ENCODE measurements at regions not wholly inside any gene's neighbourhood (a gene's known extent, or its start where the extent isn't known, plus 50 kb on each side); places are given as distances from the start of the nearest gene placed in this dataset.

- no peak for DNase-seq (ENCODE audit: low read depth in 2 of 2)
Observed at GRCh38 chr11:134532131-134532920, 120.3 kb upstream of the B3GAT1 start.

- DNase-seq (ENCODE audit: low read depth in 2 of 2) = no peak
Observed at GRCh38 chr11:134531327-134532130, 119.5 kb upstream of the B3GAT1 start.

- DNase-seq (ENCODE audit: low read depth in 2 of 2) = no peak
Observed at GRCh38 chr11:134530636-134531326, 118.7 kb upstream of the B3GAT1 start.

GRCh38 chr11:134529212-134530096 is 117.4 kb upstream of the B3GAT1 start:
- DNase-seq (ENCODE audit: low read depth in 2 of 2) = no peak

DNA sequence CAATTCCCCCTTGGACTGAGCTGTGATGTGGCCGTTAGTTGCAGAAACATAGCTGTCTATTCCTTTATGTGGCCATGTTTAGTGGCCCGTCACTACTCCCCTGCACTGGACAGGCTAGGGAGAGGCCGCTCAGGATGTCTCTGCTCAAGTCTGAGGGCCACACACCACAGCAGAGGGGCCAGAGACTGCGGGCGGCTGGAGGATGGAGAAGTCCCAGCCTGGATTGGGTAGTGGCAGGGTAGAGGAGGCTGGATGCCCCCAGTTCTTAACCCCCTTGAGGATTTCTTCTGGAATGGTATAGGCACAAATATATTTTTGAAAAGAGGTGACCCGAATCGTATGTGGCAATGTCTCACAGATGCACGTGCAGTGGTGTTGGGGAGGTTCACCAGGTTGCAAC is 116.4 kb upstream of the B3GAT1 start:
- DNase-seq (ENCODE audit: low read depth in 2 of 2) = no peak

GRCh38 chr11:134527382-134528243 is 115.6 kb upstream of the B3GAT1 start:
- DNase-seq (ENCODE audit: low read depth in 2 of 2) = no peak

GRCh38 chr11:134524896-134525845 is 113.1 kb upstream of the B3GAT1 start:
- DNase-seq (ENCODE audit: low read depth in 2 of 2) = no peak

DNA sequence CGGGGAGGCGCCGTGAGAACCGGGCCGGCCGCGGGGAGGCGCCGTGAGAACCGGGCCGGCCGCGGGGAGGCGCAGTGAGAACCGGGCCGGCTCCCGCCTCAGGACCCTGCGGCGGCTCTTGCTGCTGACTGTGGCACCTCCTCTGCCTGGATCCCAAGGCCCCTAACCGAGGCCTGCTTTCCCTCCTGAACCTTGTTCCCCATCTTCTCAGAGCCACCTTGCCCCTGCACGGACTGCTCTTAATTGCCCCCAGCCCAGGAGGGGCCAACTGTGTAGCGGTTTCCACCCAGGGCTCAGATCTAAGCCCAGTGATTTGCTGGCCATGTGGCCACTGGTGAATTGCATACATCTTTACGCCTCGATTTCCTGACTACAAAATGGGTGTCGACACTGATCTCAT is 112.2 kb upstream of the B3GAT1 start:
- DNase-seq (ENCODE audit: low read depth in 2 of 2) = no peak

DNA sequence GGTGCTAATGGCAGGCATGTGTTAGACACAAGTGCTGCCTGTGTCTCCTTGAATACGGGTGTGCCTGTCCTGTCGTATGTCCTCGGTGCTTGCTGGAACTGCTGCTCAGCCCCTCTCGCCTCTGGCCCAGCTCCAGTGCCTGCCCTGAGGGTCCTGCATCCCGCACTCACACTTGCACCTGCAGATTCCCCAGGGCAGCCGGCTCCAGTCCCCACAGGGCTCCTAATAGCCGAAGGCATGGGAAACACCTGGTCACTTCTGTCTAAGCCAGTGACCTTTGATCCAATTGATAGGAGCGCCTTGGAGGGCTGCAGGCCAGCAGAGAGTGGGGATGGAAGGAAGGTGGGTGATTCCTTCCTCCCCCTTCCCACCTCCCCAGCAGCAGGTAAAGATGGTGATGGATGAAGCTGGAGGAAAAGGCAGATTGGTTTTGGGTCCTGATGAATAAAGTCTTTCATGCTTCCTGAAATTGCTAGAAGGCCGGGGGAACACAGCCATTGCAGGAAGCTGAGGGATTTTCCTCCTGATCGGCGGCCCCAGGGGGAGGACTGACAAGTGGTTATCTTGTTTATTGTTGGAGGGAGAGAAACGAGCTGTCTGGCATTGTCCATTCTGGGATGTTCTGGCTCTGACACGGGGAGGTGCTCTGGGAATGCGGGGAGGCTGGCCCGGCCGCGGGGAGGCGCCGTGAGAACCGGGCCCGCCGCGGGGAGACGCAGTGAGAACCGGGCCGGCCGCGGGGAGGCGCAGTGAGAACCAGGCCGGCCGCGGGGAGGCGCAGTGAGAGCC is 110.9 kb upstream of the B3GAT1 start:
- DNase-seq (ENCODE audit: low read depth in 2 of 2) = no peak

DNA sequence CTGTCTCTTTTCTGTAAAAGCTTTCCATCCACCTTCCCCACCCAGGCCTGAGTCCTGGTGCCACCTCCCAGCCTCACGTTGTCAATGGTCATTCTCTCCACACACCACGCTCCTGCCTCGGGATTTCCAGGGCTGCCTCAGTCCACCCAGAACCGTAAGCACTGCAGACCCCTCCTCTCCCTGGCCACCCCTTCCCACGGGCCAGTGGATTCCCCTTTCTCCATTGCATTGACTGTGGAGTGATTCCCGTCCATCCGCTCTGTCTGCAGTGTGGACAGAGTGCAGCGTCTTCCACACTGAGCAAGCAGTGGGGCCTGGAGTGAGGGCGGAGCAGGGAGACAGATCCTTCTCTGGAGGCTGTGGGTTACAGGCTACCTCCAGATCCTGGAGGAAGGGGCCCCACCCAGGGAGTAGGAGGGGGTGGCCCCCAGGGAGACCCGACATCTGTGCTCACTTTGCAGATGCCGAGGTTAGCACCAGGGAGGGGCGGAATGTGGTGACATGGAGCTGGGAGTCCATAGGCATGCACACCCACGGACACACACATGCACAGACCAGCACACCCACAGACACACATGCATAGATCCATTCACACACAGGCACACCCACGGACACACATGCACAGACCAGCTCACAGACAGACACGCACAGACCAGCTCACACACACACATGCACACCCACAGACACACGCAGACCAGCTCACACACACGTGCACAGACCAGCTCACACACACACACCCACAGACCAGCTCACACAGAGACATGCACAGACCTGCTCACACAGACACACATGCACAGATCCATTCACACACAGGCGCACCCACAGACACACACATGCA is 109.6 kb upstream of the B3GAT1 start:
- no peak for DNase-seq (ENCODE audit: low read depth in 2 of 2)

DNA sequence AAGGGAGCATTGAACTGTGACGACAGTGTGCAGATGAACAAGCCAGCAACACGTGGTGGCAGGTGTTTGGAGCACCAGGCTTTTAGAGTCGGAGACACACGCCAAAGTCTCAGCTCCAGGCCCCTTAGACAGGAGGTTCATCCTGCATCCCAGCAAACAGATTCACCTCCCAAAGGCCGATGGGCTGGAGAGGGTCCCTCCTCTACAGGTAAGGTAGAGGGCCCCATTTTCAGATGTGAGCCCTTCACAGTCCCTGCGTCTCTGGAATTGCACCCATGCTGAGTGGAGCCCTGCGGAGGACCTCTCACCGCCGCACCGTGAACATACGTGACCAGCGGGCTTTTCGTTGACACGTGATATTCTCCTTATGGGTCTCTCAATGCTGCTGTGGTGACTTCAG is 109.0 kb upstream of the B3GAT1 start:
- DNase-seq (ENCODE audit: low read depth in 2 of 2) = no peak

DNA sequence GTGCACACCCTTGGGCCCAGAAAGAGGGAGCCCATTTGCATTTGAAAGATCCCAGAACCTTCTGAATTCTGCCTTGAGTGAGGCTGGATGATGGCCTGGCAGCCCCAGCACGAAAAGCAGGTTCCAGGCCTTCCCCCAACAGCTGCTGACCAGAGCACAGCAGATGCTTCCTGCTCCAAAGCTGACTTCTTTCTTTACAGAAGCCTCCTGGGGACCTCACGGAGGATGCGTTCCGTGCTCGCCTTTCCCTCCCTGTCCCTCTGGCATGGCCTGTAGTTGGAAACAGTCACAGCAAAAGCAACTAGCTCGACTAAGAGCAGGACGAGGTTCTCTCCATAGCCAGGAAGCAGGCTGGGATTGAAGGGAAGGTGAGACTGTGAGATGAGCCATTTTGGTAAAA is 107.7 kb upstream of the B3GAT1 start:
- DNase-seq (ENCODE audit: low read depth in 2 of 2) = no peak

GRCh38 chr11:134519390-134519750 is 107.3 kb upstream of the B3GAT1 start:
- no peak for DNase-seq (ENCODE audit: low read depth in 2 of 2)

- DNase-seq (ENCODE audit: low read depth in 2 of 2) = no peak
Observed at GRCh38 chr11:134518616-134519389, 106.8 kb upstream of the B3GAT1 start.

DNA sequence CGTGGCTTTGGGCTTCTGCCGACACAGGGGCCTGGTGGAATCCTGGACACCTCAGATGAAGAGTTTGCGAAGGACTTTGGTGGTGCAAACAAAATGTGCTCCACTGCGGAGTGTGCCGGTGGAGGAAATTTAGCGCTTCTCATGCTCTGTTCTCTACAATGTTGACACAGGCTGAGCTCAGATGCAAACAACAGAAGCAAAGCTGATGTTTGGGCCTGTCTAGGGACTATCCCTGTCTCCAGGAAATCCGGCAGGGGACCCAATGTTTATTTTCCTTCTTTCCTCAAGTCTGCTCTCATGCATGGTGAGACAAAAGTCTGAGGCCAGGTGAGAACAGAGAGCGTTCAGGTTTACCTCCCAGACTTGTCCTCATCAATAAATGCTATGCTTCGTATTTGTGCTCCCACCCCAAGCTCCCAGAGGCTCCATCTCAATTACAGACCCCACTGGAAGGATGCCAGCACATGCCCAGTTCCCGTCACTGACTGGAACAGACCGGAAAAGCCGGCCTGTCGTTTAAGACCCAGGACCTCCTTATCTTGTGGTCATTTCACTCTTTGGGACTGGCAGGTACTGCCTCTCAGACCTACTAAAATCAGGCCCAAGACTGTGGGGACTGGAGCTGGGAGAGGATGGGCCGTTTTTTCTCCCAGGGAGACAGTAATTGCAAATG is 105.7 kb upstream of the B3GAT1 start:
- DNase-seq (ENCODE audit: low read depth in 2 of 2) = no peak

- no peak for DNase-seq (ENCODE audit: low read depth in 2 of 2)
Observed at GRCh38 chr11:134517115-134517514, 105.1 kb upstream of the B3GAT1 start.
